Heart right ventricle (tissue), 16 donors: ENCODE measurements at regions not wholly inside any gene's neighbourhood (a gene's known extent, or its start where the extent isn't known, plus 50 kb on each side); places are given as distances from the start of the nearest gene placed in this dataset.
"Not testable (repeated sequence)": the region's sequence is repeated elsewhere in the genome, so short reads cannot be mapped to it uniquely, and the experiment has no call there.

Source experiments
- ATAC-seq, 8 donors: fragments of 200-7000 bp; cut with Tn5 transposase; one replicate each; pipeline ENCODE4 v1.9.1; 2020; ENCODE audit warnings: mild to moderate bottlenecking in 8 of 8, moderate library complexity in 8 of 8, moderate number of reproducible peaks in 1 of 8
- DNase-seq, 2 donors: peaks; one replicate each; pipeline ENCODE4 v3.0.0-alpha.2; 2020
- H3K27ac ChIP-seq, 10 donors: fragments of 200-600 bp; sonication (generic) in 2 of 10; one replicate each; pipeline versions ENCODE4 v1.5.0 to v1.8.0; 2020 to 2022; ENCODE audit warnings: mild to moderate bottlenecking in 3 of 10
- H3K27me3 ChIP-seq, 7 donors: fragments of 200-600 bp; one replicate each; pipeline ENCODE4 v1.8.0; 2021 to 2022; ENCODE audit warnings: mild to moderate bottlenecking in 2 of 7
- H3K36me3 ChIP-seq, 9 donors: fragments of 200-600 bp; sonication (generic) in 1 of 9; one replicate each; pipeline versions ENCODE4 v1.5.0 to v1.8.0; 2020 to 2022; ENCODE audit warnings: mild to moderate bottlenecking in 2 of 9
- H3K4me1 ChIP-seq, 9 donors: fragments of 200-600 bp; sonication (generic) in 1 of 9; one replicate each; pipeline versions ENCODE4 v1.5.0 to v1.8.0; 2020 to 2022; ENCODE audit warnings: mild to moderate bottlenecking in 4 of 9
- H3K4me3 ChIP-seq, 10 donors: fragments of 200-600 bp; sonication (generic) in 2 of 10; one replicate each; pipeline versions ENCODE4 v1.5.0 to v1.8.0; 2020 to 2022; ENCODE audit warnings: mild to moderate bottlenecking in 7 of 10, moderate library complexity in 2 of 10
- H3K9me3 ChIP-seq, 11 donors: fragments of 200-600 bp in 10 of 11; sonication (generic) in 2 of 11; one replicate each; pipeline versions ENCODE4 v1.5.0 to v1.8.0; 2013 to 2022; ENCODE audit warnings: mild to moderate bottlenecking in 2 of 11, control low read depth in 1 of 11, moderate library complexity in 1 of 11
- CTCF ChIP-seq, 9 donors: fragments of 200-600 bp; sonication (generic) in 2 of 9; IDR thresholded peaks; one replicate each; pipeline versions ENCODE4 v1.5.0 to v1.8.0; 2021 to 2022; ENCODE audit warnings: antibody characterized with exemption in 9 of 9, mild to moderate bottlenecking in 5 of 9, moderate library complexity in 1 of 9
- WGBS, 2 donors: extraction: QIAGEN DNeasy Blood & Tissue Kit; methylation state at CpG; one replicate each; pipeline ENCODE4 v1.1.7; 2013; ENCODE audit warnings: inconsistent platforms in 1 of 2; 5-methylcytosine and 5-hydroxymethylcytosine counted together
- intact Hi-C, 10 donors: fragments of 100-400 bp; cut with DNase I; formaldehyde crosslinking; loops; one replicate each; pipeline versions ENCODE4 v1.11.1 to v1.14.2; 2022
- donor health status: Arrhythmogenic right ventricular cardiomyopathy.
- donor health status: ischemic (EF 13 %, LVEDD 7.1; RV severe dilation, severe dysfunction).
- donor health status: healthy with polysubstance abuse.
- donor health status: DM: no; HTN: yes; CAD: no.
- donor health status: DM: no; HTN: no; CAD: no.
- donor health status: ischemic (EF 25% LVEDD 6.9; RV normal size, moderate dysfunction).
- donor health status: ischemic (EF 25% LVEDD 5.7; RV mildly dilated, moderate dysfunction).
- donor health status: healthy.
- donor health status: DM: yes; HTN: yes; CAD: no.
- donor health status: Ischemic cardiomyopathy.
- donor health status: ischemic (EF 35%, LVEDD 5.7; RV mildly dilated, moderate dysfunction).
- donor health status: nonischemic (EF 11% LVEDD 7.7; RV severe dilation, severe dysfunction).
- donor health status: DM: yes; HTN: yes; CAD: no.
- donor health status: PGD.
- donor health status: ischemic (EF 29% LVEDD 5.4; RV normal size, mild dysfunction).
- donor health status: nonischemic (EF 23%, LVEDD 6.1; RV moderate dilation, normal function).

- Histone ChIP-seq H3K36me3 (no peaks in the 10 kb centered on the region), H3K4me3 (no peak overlapping the region), H3K4me1 (no peaks in the 10 kb centered on the region), H3K27ac (no peak overlapping the region), H3K9me3 (peaks cover 0 to 18% (median 4%) of the 10 kb centered on the region in 11 donors), H3K27me3 (no peaks in the 10 kb centered on the region)
- DNase-seq = no peak
- intact Hi-C loops = no loop called here
- WGBS, 2 donors = 68 to 75% methylated on average over 4 of the region's 4 CpGs
- no peak for TF ChIP-seq CTCF (IDR thresholded peaks at IDR 0.05)
- ATAC-seq = no peak
Measured at GRCh38 chr10:59047180-59047579, 129.3 kb upstream of the PHYHIPL start.

- no peak for TF ChIP-seq CTCF (IDR thresholded peaks at IDR 0.05)
- H3K36me3 ChIP-seq = no peaks in the 10 kb centered on the region
- H3K4me1 ChIP-seq = no peaks in the 10 kb centered on the region
- DNase-seq = no peak
- H3K27me3 ChIP-seq = no peaks in the 10 kb centered on the region
- intact Hi-C loops = no loop called here
- WGBS, 2 donors = 87 to 95% methylated on average over 5 of the region's 5 CpGs
- ATAC-seq = no peak
- H3K27ac ChIP-seq = no peak overlapping the region
- H3K9me3 ChIP-seq = peaks cover 0 to 18% (median 4%) of the 10 kb centered on the region in 11 donors
- no peak overlapping the region for H3K4me3 ChIP-seq
Measured at GRCh38 chr10:59047957-59048618, 128.4 kb upstream of the PHYHIPL start.

GRCh38 chr10:59053502-59053901 lies 122.9 kb upstream of the PHYHIPL start:
- not testable (repeated sequence) for H3K4me1 ChIP-seq

GRCh38 chr10:59055045-59055444 lies 121.4 kb upstream of the PHYHIPL start:
- no peaks in the 10 kb centered on the region for H3K4me1 ChIP-seq
- TF ChIP-seq CTCF (IDR thresholded peaks at IDR 0.05) = no peak
- H3K27me3 ChIP-seq = no peaks in the 10 kb centered on the region
- intact Hi-C loops = no loop called here
- ATAC-seq = no peak
- 87 to 94% methylated on average over 2 of the region's 2 CpGs for WGBS, 2 donors
- H3K27ac ChIP-seq = no peak overlapping the region
- DNase-seq = no peak
- peaks cover 0 to 12% (median 3%) of the 10 kb centered on the region in 11 donors for H3K9me3 ChIP-seq
- H3K4me3 ChIP-seq = no peak overlapping the region
- H3K36me3 ChIP-seq = no peaks in the 10 kb centered on the region

More at GRCh38 chr10:59053502-59053901, 122.9 kb upstream of the PHYHIPL start:
- intact Hi-C loops, H3K27me3 ChIP-seq, DNase-seq, H3K4me3 ChIP-seq, H3K27ac ChIP-seq, ATAC-seq, H3K36me3 ChIP-seq: not testable (repeated sequence)
- 82 to 83% methylated on average over 2 of the region's 2 CpGs for WGBS, 2 donors
- H3K9me3 ChIP-seq = peaks cover 0 to 18% (median 4%) of the 10 kb centered on the region in 11 donors

GRCh38 chr10:59057345-59057744 lies 119.1 kb upstream of the PHYHIPL start:
- Histone ChIP-seq H3K27me3 (no peaks in the 10 kb centered on the region), H3K4me3 (no peak overlapping the region), H3K9me3 (peaks cover 0 to 12% (median 0%) of the 10 kb centered on the region in 11 donors), H3K27ac (no peak overlapping the region), H3K36me3 (no peaks in the 10 kb centered on the region), H3K4me1 (no peaks in the 10 kb centered on the region)
- intact Hi-C loops = no loop called here
- ATAC-seq = no peak
- no peak for TF ChIP-seq CTCF (IDR thresholded peaks at IDR 0.05)
- DNase-seq = no peak
